ENCODE measurements at regions not wholly inside any gene's neighbourhood (a gene's known extent, or its start where the extent isn't known, plus 50 kb on each side); places are given as distances from the start of the nearest gene placed in this dataset.

DNA sequence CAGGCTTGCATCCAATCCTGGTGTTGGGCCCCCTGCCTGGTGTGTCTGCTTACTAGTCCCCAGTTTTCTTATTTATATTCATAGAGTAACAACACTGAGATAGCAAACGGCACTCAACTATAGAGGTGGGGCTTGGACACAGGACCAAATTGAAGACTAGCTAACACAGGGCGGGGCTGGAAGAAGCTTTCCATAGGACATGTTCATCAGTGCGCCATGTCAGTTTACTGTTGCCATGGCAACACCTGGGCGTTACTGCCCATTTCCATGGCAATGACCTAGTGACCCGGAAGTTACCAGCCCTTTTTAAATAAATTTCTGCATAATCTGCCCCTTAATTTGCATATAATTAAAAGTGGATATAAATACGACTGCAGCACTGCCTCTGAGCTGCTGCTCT is 275.5 kb upstream of the TMEM132C start:
- no peak for TF ChIP-seq POLR2A (IDR thresholded peaks at IDR 0.05)
- TF ChIP-seq, protein P1, sequence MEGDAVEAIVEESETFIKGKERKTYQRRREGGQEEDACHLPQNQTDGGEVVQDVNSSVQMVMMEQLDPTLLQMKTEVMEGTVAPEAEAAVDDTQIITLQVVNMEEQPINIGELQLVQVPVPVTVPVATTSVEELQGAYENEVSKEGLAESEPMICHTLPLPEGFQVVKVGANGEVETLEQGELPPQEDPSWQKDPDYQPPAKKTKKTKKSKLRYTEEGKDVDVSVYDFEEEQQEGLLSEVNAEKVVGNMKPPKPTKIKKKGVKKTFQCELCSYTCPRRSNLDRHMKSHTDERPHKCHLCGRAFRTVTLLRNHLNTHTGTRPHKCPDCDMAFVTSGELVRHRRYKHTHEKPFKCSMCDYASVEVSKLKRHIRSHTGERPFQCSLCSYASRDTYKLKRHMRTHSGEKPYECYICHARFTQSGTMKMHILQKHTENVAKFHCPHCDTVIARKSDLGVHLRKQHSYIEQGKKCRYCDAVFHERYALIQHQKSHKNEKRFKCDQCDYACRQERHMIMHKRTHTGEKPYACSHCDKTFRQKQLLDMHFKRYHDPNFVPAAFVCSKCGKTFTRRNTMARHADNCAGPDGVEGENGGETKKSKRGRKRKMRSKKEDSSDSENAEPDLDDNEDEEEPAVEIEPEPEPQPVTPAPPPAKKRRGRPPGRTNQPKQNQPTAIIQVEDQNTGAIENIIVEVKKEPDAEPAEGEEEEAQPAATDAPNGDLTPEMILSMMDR (IDR thresholded peaks at IDR 0.05), result no peak

All from adrenal gland (tissue), 5 donors.